GM21619 (cell line): ENCODE measurements at regions not wholly inside any gene's neighbourhood (a gene's known extent, or its start where the extent isn't known, plus 50 kb on each side); places are given as distances from the start of the nearest gene placed in this dataset.

ENCODE experiments used
- ATAC-seq: cut with Tn5 transposase; IDR thresholded peaks from one replicate; pipeline ENCODE4 v1.9.1; 2021; ENCODE audit not compliant: unreplicated experiment

- no peak for ATAC-seq
These were observed 291.8 kb upstream of the GBE1 start for GRCh38 chr3:82053236-82053635.

GRCh38 chr3:82050382-82050781 is 288.9 kb upstream of the GBE1 start:
- no peak for ATAC-seq

- no peak for ATAC-seq
These were observed 287.3 kb upstream of the GBE1 start for GRCh38 chr3:82048711-82049110.

- no peak for ATAC-seq
These were observed 283.7 kb upstream of the GBE1 start for GRCh38 chr3:82044930-82045705.

- ATAC-seq = no peak
These were observed 277.1 kb upstream of the GBE1 start for GRCh38 chr3:82038556-82038955.

GRCh38 chr3:82033186-82033585 is 271.7 kb upstream of the GBE1 start:
- ATAC-seq = no peak

- ATAC-seq = no peak
These were observed 270.2 kb upstream of the GBE1 start for GRCh38 chr3:82031596-82031995.

GRCh38 chr3:82030916-82031315 is 269.5 kb upstream of the GBE1 start:
- ATAC-seq = no peak

- ATAC-seq = no peak
These were observed 261.4 kb upstream of the GBE1 start for GRCh38 chr3:82022836-82023235.

- no peak for ATAC-seq
These were observed 258.8 kb upstream of the GBE1 start for GRCh38 chr3:82020282-82020681.

- ATAC-seq = no peak
These were observed 253.8 kb upstream of the GBE1 start for GRCh38 chr3:82015241-82015640.

- ATAC-seq = no peak
These were observed 251.3 kb upstream of the GBE1 start for GRCh38 chr3:82012775-82013174.

GRCh38 chr3:82011336-82011735 is 249.9 kb upstream of the GBE1 start:
- no peak for ATAC-seq

- ATAC-seq = no peak
These were observed 243.8 kb upstream of the GBE1 start for GRCh38 chr3:82005266-82005665.

- no peak for ATAC-seq
These were observed 242.8 kb upstream of the GBE1 start for GRCh38 chr3:82004266-82004665.

GRCh38 chr3:82002986-82003642 is 241.7 kb upstream of the GBE1 start:
- peak; percentile 46 for ATAC-seq

GRCh38 chr3:82002491-82002890 is 241.0 kb upstream of the GBE1 start:
- no peak for ATAC-seq

GRCh38 chr3:82001276-82001923 is 240.0 kb upstream of the GBE1 start:
- ATAC-seq = no peak

GRCh38 chr3:82000773-82001172 is 239.3 kb upstream of the GBE1 start:
- no peak for ATAC-seq

- no peak for ATAC-seq
These were observed 238.9 kb upstream of the GBE1 start for GRCh38 chr3:82000350-82000749.

- no peak for ATAC-seq
These were observed 237.5 kb upstream of the GBE1 start for GRCh38 chr3:81998907-81999306.

GRCh38 chr3:81998139-81998755 is 236.8 kb upstream of the GBE1 start:
- ATAC-seq = no peak
